B cell (primary cell): ENCODE measurements at regions not wholly inside any gene's neighbourhood (a gene's known extent, or its start where the extent isn't known, plus 50 kb on each side); places are given as distances from the start of the nearest gene placed in this dataset.

Experiments used
- ATAC-seq: fragments of 200-7000 bp; cut with Tn5 transposase; one replicate; pipeline ENCODE4 v1.10.0; 2021; ENCODE audit warnings: low read depth, mild to moderate bottlenecking, moderate number of reproducible peaks, moderate library complexity
- CTCF ChIA-PET: fragments of 350-600 bp; sonication (Branson Sonifier 250); formaldehyde crosslinking; loops from one replicate; lab custom pipeline; 2021; ENCODE audit warnings: antibody characterized with exemption, inconsistent platforms; lab: Charles Lee
- POLR2A ChIA-PET: fragments of 350-600 bp; sonication (Branson Sonifier 250); formaldehyde crosslinking; loops from one replicate; lab custom pipeline; 2021; ENCODE audit warnings: antibody characterized with exemption; lab: Charles Lee
- DNase-seq: peaks from one replicate; pipeline ENCODE4 v3.0.0; 2013
- H2AFZ ChIP-seq: 2 replicates; pipeline ENCODE4 v1.6.1; 2012; ENCODE audit warnings: mild to moderate bottlenecking, low read depth, low read length; ENCODE audit not compliant: insufficient read depth, poor library complexity, severe bottlenecking
- H3K27ac ChIP-seq, 2 donors: 1 replicate in 1 of 2; 2 replicates in 1 of 2; pipeline ENCODE4 v1.5.1; 2012 to 2013; ENCODE audit warnings: low read length in 2 of 2, mild to moderate bottlenecking in 2 of 2, moderate library complexity in 1 of 2
- H3K27me3 ChIP-seq, 4 experiments: fragments of 200-600 bp in 1 of 4; sonication (generic) in 1 of 4; replicated peaks in 1 of 4; 1 replicate in 2 of 4; 2 replicates in 2 of 4; pipeline versions ENCODE4 v1.6.1 to v1.7.0; 2013 to 2016; ENCODE audit warnings: low read length in 3 of 4, mild to moderate bottlenecking in 2 of 4, mixed read lengths in 1 of 4, moderate library complexity in 1 of 4; ENCODE audit not compliant: insufficient read depth in 4 of 4, control insufficient read depth in 3 of 4; ENCODE audit errors: control extremely low read depth in 1 of 4
- H3K36me3 ChIP-seq, 2 experiments: replicated peaks in 1 of 2; 1 replicate in 1 of 2; 2 replicates in 1 of 2; pipeline versions ENCODE4 v1.6.1 to v1.7.1; 2013; ENCODE audit warnings: low read length in 1 of 2; ENCODE audit not compliant: insufficient read depth in 2 of 2, control insufficient read depth in 1 of 2; ENCODE audit errors: control extremely low read depth in 1 of 2, extremely low read depth in 1 of 2
- H3K4me1 ChIP-seq, 2 donors: fragments of 200-600 bp in 1 of 2; sonication (generic) in 1 of 2; 1 replicate in 1 of 2; 2 replicates in 1 of 2; pipeline versions ENCODE4 v1.5.1 to v1.6.1; 2013 to 2017; ENCODE audit warnings: low read length in 2 of 2; ENCODE audit not compliant: control insufficient read depth in 2 of 2, insufficient read depth in 2 of 2
- H3K4me2 ChIP-seq: replicated peaks from 2 replicates; pipeline ENCODE3; 2012; ENCODE audit warnings: mild to moderate bottlenecking, low read depth, low read length; ENCODE audit not compliant: poor library complexity, severe bottlenecking
- H3K4me3 ChIP-seq, 5 experiments: fragments of 200-600 bp in 1 of 5; sonication (generic) in 1 of 5; 1 replicate in 3 of 5; 2 replicates in 2 of 5; pipeline versions ENCODE4 v1.5.1 to v1.7.0; 2011 to 2016; ENCODE audit warnings: low read length in 4 of 5, mild to moderate bottlenecking in 4 of 5, low read depth in 2 of 5, control low read depth in 1 of 5, moderate library complexity in 1 of 5; ENCODE audit not compliant: insufficient read depth in 1 of 5; ENCODE audit errors: control extremely low read depth in 1 of 5, extremely low read depth in 1 of 5
- H3K79me2 ChIP-seq: fragments of 200-600 bp; sonication (generic); one replicate; pipeline ENCODE4 v1.6.0; 2016; ENCODE audit warnings: low read length; ENCODE audit not compliant: control insufficient read depth, insufficient read depth
- H3K9ac ChIP-seq: fragments of 200-600 bp; sonication (generic); 2 replicates; pipeline ENCODE4 v1.6.1; 2017; ENCODE audit warnings: mild to moderate bottlenecking, low read length, moderate library complexity
- H3K9me3 ChIP-seq, 3 donors: one replicate each; pipeline versions ENCODE4 v1.6.1 to v1.7.1; 2013; ENCODE audit warnings: low read length in 2 of 3; ENCODE audit not compliant: control insufficient read depth in 2 of 3, insufficient read depth in 1 of 3; ENCODE audit errors: control extremely low read depth in 1 of 3
- H4K20me1 ChIP-seq: 2 replicates; pipeline ENCODE4 v1.6.0; 2012; ENCODE audit warnings: mild to moderate bottlenecking, low read length; ENCODE audit not compliant: insufficient read depth, control insufficient read depth, poor library complexity, severe bottlenecking
- H3K27ac Mint-ChIP-seq: one replicate; pipeline ENCODE4 v1.8.0; 2021; ENCODE audit warnings: mixed read lengths
- H3K27me3 Mint-ChIP-seq: one replicate; pipeline ENCODE4 v1.8.0; 2021; ENCODE audit warnings: mixed read lengths
- H3K4me1 Mint-ChIP-seq: one replicate; pipeline ENCODE4 v1.8.0; 2021; ENCODE audit warnings: mixed read lengths
- H3K4me3 Mint-ChIP-seq: one replicate; pipeline ENCODE4 v1.8.0; 2021; ENCODE audit warnings: mixed read lengths
- H3K9me3 Mint-ChIP-seq: one replicate; pipeline ENCODE4 v1.8.0; 2022; ENCODE audit warnings: mixed read lengths; ENCODE audit not compliant: insufficient read depth
- CTCF ChIP-seq: fragments of 200-600 bp; IDR thresholded peaks from one replicate; pipeline ENCODE4 v1.8.0; 2022; ENCODE audit warnings: antibody characterized with exemption, mild to moderate bottlenecking
- EZH2 ChIP-seq: IDR thresholded peaks from 2 replicates; pipeline ENCODE4 v1.6.1; 2012; ENCODE audit warnings: borderline replicate concordance, low read depth, mild to moderate bottlenecking, moderate library complexity, low read length; ENCODE audit not compliant: insufficient read depth, poor library complexity, severe bottlenecking
- WGBS: methylation state at CpG from one replicate; pipeline ENCODE4 v1.1.5; 2013; ENCODE audit warnings: missing lambda C conversion rate; ENCODE audit not compliant: insufficient coverage; 5-methylcytosine and 5-hydroxymethylcytosine counted together
- intact Hi-C: fragments of 100-400 bp; cut with micrococcal nuclease; formaldehyde crosslinking; loops from one replicate; pipeline ENCODE4 v1.10.0; 2022

- Mint-ChIP-seq H3K4me1 (peaks cover 2% of the 10 kb centered on the region), H3K27me3 (no peaks in the 10 kb centered on the region), H3K4me3 (no peak overlapping the region), H3K27ac (no peak overlapping the region), H3K9me3 (no peaks in the 10 kb centered on the region)
- H3K79me2 ChIP-seq: no peaks in the 10 kb centered on the region
- DNase-seq: no peak
- TF ChIP-seq CTCF (no peak), EZH2 (no peak)
- H3K9ac ChIP-seq: no peak overlapping the region
- no peaks in the 10 kb centered on the region for H3K27me3 ChIP-seq
- H3K9me3 ChIP-seq: no peaks in the 10 kb centered on the region
- no peak overlapping the region for H3K4me3 ChIP-seq
- H4K20me1 ChIP-seq: no peaks in the 10 kb centered on the region
- intact Hi-C loops: no loop called here
- H3K4me1 ChIP-seq: no peaks in the 10 kb centered on the region
- WGBS: no CpG with 5 or more reads among the region's 5 CpGs
- no peaks in the 10 kb centered on the region for H3K36me3 ChIP-seq
- POLR2A ChIA-PET: no interaction called here
- CTCF ChIA-PET: interaction anchor here (0.7 kb wide), 1 partner anchor 15 kb away, joined by 5 read pairs; no protein-coding TSS in a partner anchor
- H2AFZ ChIP-seq: no peak overlapping the region
- no peak overlapping the region for H3K27ac ChIP-seq
- H3K4me2 ChIP-seq: no peak overlapping the region
- ATAC-seq: no peak
Observed at GRCh38 chr3:64457811-64458210, 230.0 kb downstream of the ADAMTS9 start.

- 67% methylated on average over 1 of the region's 2 CpGs for WGBS
- H3K79me2 ChIP-seq: no peaks in the 10 kb centered on the region
- no peaks in the 10 kb centered on the region for H3K27me3 ChIP-seq
- no peak overlapping the region for H3K27ac ChIP-seq
- H3K4me1 ChIP-seq: no peaks in the 10 kb centered on the region
- ATAC-seq (no peak), DNase-seq (no peak)
- TF ChIP-seq CTCF (no peak), EZH2 (no peak)
- no peak overlapping the region for H2AFZ ChIP-seq
- no peaks in the 10 kb centered on the region for H3K36me3 ChIP-seq
- no peak overlapping the region for H3K4me3 Mint-ChIP-seq
- no peak overlapping the region for H3K4me2 ChIP-seq
- no peaks in the 10 kb centered on the region for H3K4me1 Mint-ChIP-seq
- H3K27ac Mint-ChIP-seq: no peak overlapping the region
- H3K27me3 Mint-ChIP-seq: peaks cover 3% of the 10 kb centered on the region
- H3K4me3 ChIP-seq: no peak overlapping the region
- H3K9me3 Mint-ChIP-seq: no peaks in the 10 kb centered on the region
- no peaks in the 10 kb centered on the region for H4K20me1 ChIP-seq
- H3K9ac ChIP-seq: no peak overlapping the region
- intact Hi-C loops: no loop called here
- ChIA-PET POLR2A (no interaction called here), CTCF (no interaction called here)
- no peaks in the 10 kb centered on the region for H3K9me3 ChIP-seq
Observed at GRCh38 chr3:64456674-64457073, 231.1 kb downstream of the ADAMTS9 start.
